ENCODE measurements at regions not wholly inside any gene's neighbourhood (a gene's known extent, or its start where the extent isn't known, plus 50 kb on each side); places are given as distances from the start of the nearest gene placed in this dataset.

GRCh38 chr5:54721951-54722654 lies 204.5 kb downstream of the SNX18 start:
- DNase-seq: no peak
- no peaks in the 10 kb centered on the region for H3K27me3 ChIP-seq
- H3K9me3 ChIP-seq: no peaks in the 10 kb centered on the region
- no peaks in the 10 kb centered on the region for H3K36me3 ChIP-seq
- H3K4me1 ChIP-seq: peaks cover 0 to 10% (median 7%) of the 10 kb centered on the region in 4 donors
- TF ChIP-seq POLR2A (IDR thresholded peaks at IDR 0.05) (no peak), CTCF (IDR thresholded peaks at IDR 0.05) (no peak), POLR2AphosphoS5 (IDR thresholded peaks at IDR 0.05) (no peak), EP300 (IDR thresholded peaks at IDR 0.05) (no peak)
- no peak overlapping the region for H3K4me3 ChIP-seq
- WGBS, 2 donors: 71 to 76% methylated on average over 5 of the region's 5 CpGs
- ATAC-seq (ENCODE audit: low FRiP score in 2 of 2): no peak
- no peak overlapping the region for H3K27ac ChIP-seq

GRCh38 chr5:54721116-54721515 lies 203.6 kb downstream of the SNX18 start:
- Histone ChIP-seq H3K36me3 (no peaks in the 10 kb centered on the region), H3K27ac (no peak overlapping the region), H3K9me3 (no peaks in the 10 kb centered on the region), H3K4me1 (peaks cover 0 to 10% (median 7%) of the 10 kb centered on the region in 4 donors), H3K27me3 (no peaks in the 10 kb centered on the region), H3K4me3 (no peak overlapping the region)
- no peak for DNase-seq
- no peak for TF ChIP-seq POLR2A (IDR thresholded peaks at IDR 0.05)
- 89 to 97% methylated on average over 1 of the region's 1 CpG for WGBS, 2 donors
- no peak for ATAC-seq (ENCODE audit: low FRiP score in 2 of 2)

DNA sequence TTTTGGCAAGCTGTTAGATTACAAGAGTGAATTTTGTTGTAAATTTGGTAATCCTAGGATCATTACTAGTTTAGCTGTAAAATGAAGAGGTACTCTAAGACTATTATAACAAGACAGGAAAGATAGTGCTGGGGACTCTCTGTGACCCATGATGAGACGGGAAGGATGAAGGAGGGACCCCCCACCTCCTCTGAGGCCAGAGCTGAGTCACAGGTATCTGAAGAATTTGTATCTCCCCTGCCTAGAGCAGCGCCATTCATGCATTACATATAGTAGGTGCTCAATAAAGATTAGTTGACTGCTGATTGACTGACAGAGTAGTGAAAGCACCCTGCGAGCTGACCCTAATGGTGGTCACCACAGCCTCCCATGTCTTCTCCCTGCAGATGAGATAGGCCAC lies 202.8 kb downstream of the SNX18 start:
- ATAC-seq (ENCODE audit: low FRiP score in 2 of 2): no peak
- Histone ChIP-seq H3K4me1 (peaks cover 0 to 11% (median 7%) of the 10 kb centered on the region in 4 donors), H3K27me3 (no peaks in the 10 kb centered on the region), H3K36me3 (no peaks in the 10 kb centered on the region), H3K9me3 (no peaks in the 10 kb centered on the region), H3K4me3 (no peak overlapping the region), H3K27ac (no peak overlapping the region)
- no peak for TF ChIP-seq POLR2A (IDR thresholded peaks at IDR 0.05)
- TF ChIP-seq EP300 (IDR thresholded peaks at IDR 0.05): no peak
- no peak for TF ChIP-seq CTCF (IDR thresholded peaks at IDR 0.05)
- TF ChIP-seq POLR2AphosphoS5 (IDR thresholded peaks at IDR 0.05): no peak
- WGBS, 2 donors: 67 to 75% methylated on average over 2 to 3 of the region's 3 CpGs
- no peak for DNase-seq

- no peaks in the 10 kb centered on the region for H3K27me3 ChIP-seq
- H3K9me3 ChIP-seq: no peaks in the 10 kb centered on the region
- H3K4me3 ChIP-seq: no peak overlapping the region
- H3K4me1 ChIP-seq: peaks cover 0 to 13% (median 7%) of the 10 kb centered on the region in 4 donors
- DNase-seq (peak in 1 of 2 donors; percentile 8), ATAC-seq (ENCODE audit: low FRiP score in 2 of 2) (peak; percentile 58)
- peak overlapping the region in 1 of 4 donors; percentile 35 for H3K27ac ChIP-seq
- 61 to 70% methylated on average over 5 to 7 of the region's 7 CpGs for WGBS, 2 donors
- no peaks in the 10 kb centered on the region for H3K36me3 ChIP-seq
- TF ChIP-seq POLR2A (IDR thresholded peaks at IDR 0.05): no peak
- TF ChIP-seq POLR2AphosphoS5 (IDR thresholded peaks at IDR 0.05): no peak
- no peak for TF ChIP-seq EP300 (IDR thresholded peaks at IDR 0.05)
Measured at GRCh38 chr5:54719384-54720283, 202.1 kb downstream of the SNX18 start.

- Histone ChIP-seq H3K27ac (no peak overlapping the region), H3K4me1 (peaks cover 0 to 13% (median 9%) of the 10 kb centered on the region in 4 donors), H3K9me3 (no peaks in the 10 kb centered on the region), H3K4me3 (no peak overlapping the region), H3K36me3 (no peaks in the 10 kb centered on the region), H3K27me3 (no peaks in the 10 kb centered on the region)
- ATAC-seq (ENCODE audit: low FRiP score in 2 of 2) (peak in 1 of 2 donors; percentile 83), DNase-seq (no peak)
- TF ChIP-seq POLR2AphosphoS5 (IDR thresholded peaks at IDR 0.05) (peak in 1 of 2 donors; percentile 63), EP300 (IDR thresholded peaks at IDR 0.05) (no peak)
- 52 to 63% methylated on average over 3 of the region's 3 CpGs for WGBS, 2 donors
Measured at GRCh38 chr5:54718656-54719055, 201.1 kb downstream of the SNX18 start.

- no peak for ATAC-seq (ENCODE audit: low FRiP score in 2 of 2)
- no peak for DNase-seq
- TF ChIP-seq POLR2AphosphoS5 (IDR thresholded peaks at IDR 0.05) (no peak), EP300 (IDR thresholded peaks at IDR 0.05) (no peak), CTCF (IDR thresholded peaks at IDR 0.05) (no peak), POLR2A (IDR thresholded peaks at IDR 0.05) (no peak)
- Histone ChIP-seq H3K27ac (no peak overlapping the region), H3K4me3 (no peak overlapping the region), H3K4me1 (peaks cover 0 to 13% (median 9%) of the 10 kb centered on the region in 4 donors), H3K27me3 (no peaks in the 10 kb centered on the region), H3K36me3 (no peaks in the 10 kb centered on the region), H3K9me3 (no peaks in the 10 kb centered on the region)
- WGBS, 2 donors: 88 to 92% methylated on average over 5 of the region's 5 CpGs
Measured at GRCh38 chr5:54717870-54718269, 200.3 kb downstream of the SNX18 start.
